Skeletal muscle satellite cell (primary cell): ENCODE measurements at regions not wholly inside any gene's neighbourhood (a gene's known extent, or its start where the extent isn't known, plus 50 kb on each side); places are given as distances from the start of the nearest gene placed in this dataset.
A peak's percentile ranks its signal among the peaks of the same experiment; 100 is the strongest.

Source experiments
- H3K27me3 ChIP-seq: 2 replicates; pipeline ENCODE4 v1.7.0; 2013; ENCODE audit warnings: low read length; ENCODE audit not compliant: control insufficient read depth, insufficient read depth
- H3K36me3 ChIP-seq: 2 replicates; pipeline ENCODE4 v1.7.0; 2013; ENCODE audit warnings: mild to moderate bottlenecking, control low read depth, low read length; ENCODE audit not compliant: insufficient read depth
- H3K4me1 ChIP-seq: 2 replicates; pipeline ENCODE4 v1.7.0; 2013; ENCODE audit warnings: low read length; ENCODE audit not compliant: control insufficient read depth, insufficient read depth
- H3K4me2 ChIP-seq: 2 replicates; pipeline ENCODE4 v1.7.0; 2013; ENCODE audit warnings: mild to moderate bottlenecking, low read length
- H3K4me3 ChIP-seq: 2 replicates; pipeline ENCODE4 v1.7.0; 2013; ENCODE audit warnings: low read length
- H3K9ac ChIP-seq: 2 replicates; pipeline ENCODE4 v1.7.0; 2013; ENCODE audit warnings: mild to moderate bottlenecking, low read depth, low read length, moderate library complexity
- H3K9me3 ChIP-seq: replicated peaks from 2 replicates; pipeline ENCODE4 v1.7.0; 2013; ENCODE audit warnings: mild to moderate bottlenecking, control low read depth, low read length

DNA sequence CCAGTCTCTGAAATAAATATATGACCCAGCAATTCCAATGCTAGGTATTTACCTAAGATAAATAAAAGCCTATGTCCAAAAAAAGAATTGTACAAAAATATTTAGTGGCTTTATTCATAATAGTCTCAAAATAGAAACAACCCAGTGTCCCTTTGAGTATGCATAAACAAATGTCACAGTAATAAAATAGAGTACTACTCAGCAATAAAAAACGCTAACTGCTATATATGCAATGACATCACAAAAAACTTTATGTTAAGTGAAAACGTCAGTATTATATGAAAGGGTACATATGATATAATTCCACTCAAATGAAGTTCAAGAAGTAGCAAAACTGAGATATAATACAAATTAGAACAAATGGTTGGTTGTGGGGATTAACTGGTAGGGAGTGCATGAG is 286.5 kb upstream of the MAN1A1 start:
- H3K9me3 ChIP-seq: no peaks in the 10 kb centered on the region
- H3K27me3 ChIP-seq: no peaks in the 10 kb centered on the region
- H3K9ac ChIP-seq: no peak overlapping the region
- H3K4me2 ChIP-seq: no peak overlapping the region
- no peaks in the 10 kb centered on the region for H3K36me3 ChIP-seq
- no peaks in the 10 kb centered on the region for H3K4me1 ChIP-seq
- no peak overlapping the region for H3K4me3 ChIP-seq

DNA sequence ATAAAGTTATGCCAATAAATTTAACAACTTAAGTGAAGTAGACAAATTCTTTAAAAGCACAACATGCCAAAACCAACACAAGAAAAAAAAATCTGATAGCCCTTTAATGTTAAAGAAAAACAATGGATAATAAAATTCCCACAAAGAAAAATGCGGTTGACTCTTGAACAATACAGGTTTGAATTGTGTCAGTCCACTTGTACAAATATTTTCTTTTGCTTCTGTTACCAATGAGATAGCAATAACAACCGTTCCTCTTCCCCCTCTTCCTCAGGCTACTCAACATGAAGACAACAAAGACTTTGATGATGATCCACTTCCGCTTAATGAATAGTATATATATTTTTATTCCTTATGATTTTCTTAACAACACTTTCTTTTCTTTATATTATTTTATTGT is 283.9 kb upstream of the MAN1A1 start:
- H3K4me1 ChIP-seq: peaks cover 2% of the 10 kb centered on the region
- no peaks in the 10 kb centered on the region for H3K36me3 ChIP-seq
- no peak overlapping the region for H3K4me3 ChIP-seq
- no peaks in the 10 kb centered on the region for H3K27me3 ChIP-seq
- H3K9me3 ChIP-seq: no peaks in the 10 kb centered on the region
- H3K4me2 ChIP-seq: no peak overlapping the region
- no peak overlapping the region for H3K9ac ChIP-seq

GRCh38 chr6:119630561-119631192 is 281.1 kb upstream of the MAN1A1 start:
- Histone ChIP-seq H3K9ac (no peak overlapping the region), H3K4me2 (no peak overlapping the region), H3K36me3 (no peaks in the 10 kb centered on the region), H3K27me3 (no peaks in the 10 kb centered on the region), H3K4me1 (peaks cover 15% of the 10 kb centered on the region), H3K9me3 (no peaks in the 10 kb centered on the region), H3K4me3 (no peak overlapping the region)

GRCh38 chr6:119628691-119629594 is 279.4 kb upstream of the MAN1A1 start:
- no peaks in the 10 kb centered on the region for H3K36me3 ChIP-seq
- H3K9ac ChIP-seq: no peak overlapping the region
- H3K4me1 ChIP-seq: peaks cover 15% of the 10 kb centered on the region
- H3K9me3 ChIP-seq: no peaks in the 10 kb centered on the region
- no peak overlapping the region for H3K4me2 ChIP-seq
- H3K4me3 ChIP-seq: no peak overlapping the region
- no peaks in the 10 kb centered on the region for H3K27me3 ChIP-seq

DNA sequence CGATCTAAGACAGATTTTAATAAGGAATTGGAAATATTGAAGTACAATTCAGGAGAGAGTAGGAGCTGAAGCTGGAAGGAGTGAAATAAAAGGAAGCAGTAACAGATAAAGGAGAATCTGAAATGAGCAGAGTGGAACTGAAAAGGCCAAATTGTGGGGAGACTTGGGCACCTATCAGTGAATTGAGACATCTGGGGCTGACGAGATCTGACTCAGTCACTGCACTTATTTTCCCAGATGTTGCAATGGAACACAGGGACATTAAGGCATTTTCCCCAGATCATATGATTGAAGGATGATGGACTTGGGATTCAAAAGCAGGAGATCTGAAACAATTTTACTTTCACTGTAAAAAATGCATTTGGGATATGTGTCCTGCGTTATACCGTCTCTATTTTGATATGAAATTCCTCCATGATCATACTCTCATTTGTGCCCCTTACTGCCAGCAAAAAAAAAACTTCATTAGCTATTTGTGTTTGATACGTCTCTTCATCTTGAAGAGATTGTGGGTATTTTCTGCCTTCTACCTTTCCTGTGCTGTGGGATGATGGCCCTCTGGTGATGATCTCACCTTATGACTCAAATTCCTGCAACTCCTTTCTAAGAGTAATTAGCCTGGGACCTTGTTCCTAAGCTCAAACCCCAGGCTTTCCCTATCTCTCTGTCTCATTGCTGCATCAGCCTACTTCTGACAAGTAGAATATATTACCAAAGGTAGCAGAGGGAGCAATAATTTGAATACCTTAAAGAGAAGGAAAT is 278.5 kb upstream of the MAN1A1 start:
- H3K4me1 ChIP-seq: peaks cover 15% of the 10 kb centered on the region
- no peak overlapping the region for H3K9ac ChIP-seq
- no peak overlapping the region for H3K4me2 ChIP-seq
- no peaks in the 10 kb centered on the region for H3K27me3 ChIP-seq
- H3K4me3 ChIP-seq: no peak overlapping the region
- no peaks in the 10 kb centered on the region for H3K9me3 ChIP-seq
- no peaks in the 10 kb centered on the region for H3K36me3 ChIP-seq

GRCh38 chr6:119626884-119627619 is 277.5 kb upstream of the MAN1A1 start:
- H3K4me1 ChIP-seq: peaks cover 15% of the 10 kb centered on the region
- H3K4me3 ChIP-seq: no peak overlapping the region
- H3K4me2 ChIP-seq: no peak overlapping the region
- no peak overlapping the region for H3K9ac ChIP-seq
- H3K36me3 ChIP-seq: no peaks in the 10 kb centered on the region
- no peaks in the 10 kb centered on the region for H3K27me3 ChIP-seq
- H3K9me3 ChIP-seq: no peaks in the 10 kb centered on the region

- H3K9me3 ChIP-seq: no peaks in the 10 kb centered on the region
- peak overlapping the region; percentile 66 for H3K4me2 ChIP-seq
- peaks cover 20% of the 10 kb centered on the region for H3K4me1 ChIP-seq
- no peaks in the 10 kb centered on the region for H3K36me3 ChIP-seq
- H3K27me3 ChIP-seq: no peaks in the 10 kb centered on the region
- peak overlapping the region; percentile 43 for H3K9ac ChIP-seq
- H3K4me3 ChIP-seq: peak overlapping the region; percentile 23
These were observed 271.4 kb upstream of the MAN1A1 start for GRCh38 chr6:119620846-119621555.

GRCh38 chr6:119614138-119614537 is 264.6 kb upstream of the MAN1A1 start:
- Histone ChIP-seq H3K9ac (no peak overlapping the region), H3K4me3 (no peak overlapping the region), H3K9me3 (no peaks in the 10 kb centered on the region), H3K36me3 (no peaks in the 10 kb centered on the region), H3K27me3 (no peaks in the 10 kb centered on the region), H3K4me1 (peaks cover 37% of the 10 kb centered on the region), H3K4me2 (no peak overlapping the region)

DNA sequence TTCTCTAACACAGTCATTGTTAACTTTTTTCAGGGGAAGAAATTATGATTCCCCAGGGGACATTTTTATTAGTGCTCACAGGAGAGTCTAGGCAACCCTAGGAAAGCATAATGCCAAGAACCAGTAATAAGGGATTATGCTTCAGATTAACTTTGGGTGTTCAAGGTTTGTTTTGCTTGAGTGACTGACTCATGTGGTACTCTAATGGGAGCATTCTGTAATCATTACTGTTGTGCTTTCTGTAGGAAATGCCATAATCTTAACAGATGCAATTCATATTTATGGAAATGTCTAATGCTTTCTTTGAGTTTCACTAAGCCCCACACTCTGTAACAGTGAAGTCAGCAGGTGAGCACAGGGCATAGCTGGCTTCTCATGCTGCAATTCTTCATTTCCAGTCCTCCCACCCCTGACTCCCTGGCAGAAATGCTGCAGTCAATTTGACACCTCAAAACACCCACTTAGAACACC is 263.4 kb upstream of the MAN1A1 start:
- no peak overlapping the region for H3K4me3 ChIP-seq
- no peaks in the 10 kb centered on the region for H3K27me3 ChIP-seq
- H3K4me2 ChIP-seq: peak overlapping the region; percentile 40
- no peaks in the 10 kb centered on the region for H3K9me3 ChIP-seq
- peaks cover 31% of the 10 kb centered on the region for H3K4me1 ChIP-seq
- H3K9ac ChIP-seq: no peak overlapping the region
- no peaks in the 10 kb centered on the region for H3K36me3 ChIP-seq

- H3K36me3 ChIP-seq: no peaks in the 10 kb centered on the region
- H3K4me1 ChIP-seq: peaks cover 29% of the 10 kb centered on the region
- H3K27me3 ChIP-seq: no peaks in the 10 kb centered on the region
- H3K4me2 ChIP-seq: peak overlapping the region; percentile 40
- no peak overlapping the region for H3K4me3 ChIP-seq
- H3K9me3 ChIP-seq: no peaks in the 10 kb centered on the region
- H3K9ac ChIP-seq: no peak overlapping the region
These were observed 262.8 kb upstream of the MAN1A1 start for GRCh38 chr6:119612176-119612891.
